Mesodermal cell (in vitro differentiated cells): ENCODE measurements at regions not wholly inside any gene's neighbourhood (a gene's known extent, or its start where the extent isn't known, plus 50 kb on each side); places are given as distances from the start of the nearest gene placed in this dataset.
"Not testable (repeated sequence)": the region's sequence is repeated elsewhere in the genome, so short reads cannot be mapped to it uniquely, and the experiment has no call there.

Experiments
- H3K27ac ChIP-seq: 2 replicates; pipeline ENCODE4 v1.7.0; 2013; ENCODE audit warnings: mild to moderate bottlenecking, low read depth, low read length, moderate library complexity; ENCODE audit not compliant: severe bottlenecking
- H3K36me3 ChIP-seq: 2 replicates; pipeline ENCODE4 v1.7.1; 2013; ENCODE audit warnings: mild to moderate bottlenecking, low read length, moderate library complexity; ENCODE audit not compliant: control insufficient read depth, insufficient read depth
- H3K4me1 ChIP-seq: one replicate; pipeline ENCODE4 v1.7.1; 2013; ENCODE audit warnings: mild to moderate bottlenecking, low read length; ENCODE audit not compliant: insufficient read depth, control insufficient read depth, poor library complexity, severe bottlenecking
- H3K4me3 ChIP-seq: 2 replicates; pipeline ENCODE4 v1.7.0; 2013; ENCODE audit warnings: low read length, control low read depth, mild to moderate bottlenecking; ENCODE audit not compliant: insufficient read depth, poor library complexity, severe bottlenecking; ENCODE audit errors: extremely low read depth
- H3K9me3 ChIP-seq: 2 replicates; pipeline ENCODE4 v1.7.1; 2013; ENCODE audit warnings: mild to moderate bottlenecking, low read length, moderate library complexity; ENCODE audit not compliant: control insufficient read depth
- WGBS, 2 experiments: methylation state at CpG; one replicate each; pipeline ENCODE4 v1.1.5; 2013; ENCODE audit warnings: missing lambda C conversion rate in 2 of 2; ENCODE audit not compliant: insufficient coverage in 2 of 2; 5-methylcytosine and 5-hydroxymethylcytosine counted together

GRCh38 chr1:146710838-146711521, 227.1 kb upstream of the NBPF12 start:
- H3K27ac ChIP-seq, H3K36me3 ChIP-seq, H3K4me1 ChIP-seq, H3K9me3 ChIP-seq, H3K4me3 ChIP-seq: not testable (repeated sequence)
- WGBS, 2 experiments: 100% methylated on average over 1 of the region's 5 CpGs; no CpG with 5 or more reads in 1 of the 2 experiments

DNA sequence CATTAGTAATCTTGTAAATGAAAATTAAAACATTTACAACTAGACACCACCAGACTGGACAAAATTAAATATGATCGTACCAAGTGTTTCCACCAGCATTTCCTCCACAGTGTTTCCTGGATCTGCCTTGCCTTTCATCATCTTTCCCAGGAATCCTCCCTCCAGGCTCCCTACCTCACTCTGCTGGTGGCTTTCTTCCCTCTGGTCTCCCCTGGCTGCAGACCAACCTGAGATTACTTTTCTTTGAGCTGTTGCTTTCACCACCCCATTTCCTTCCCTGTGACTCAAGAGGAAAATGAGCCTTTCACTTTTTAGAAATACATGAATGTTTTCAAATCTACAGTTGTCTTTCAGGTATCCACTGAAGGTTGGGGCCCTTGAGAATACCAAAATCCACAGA, 228.8 kb upstream of the NBPF12 start:
- H3K4me1 ChIP-seq, H3K4me3 ChIP-seq, H3K27ac ChIP-seq, H3K36me3 ChIP-seq, H3K9me3 ChIP-seq: not testable (repeated sequence)
- no CpG with 5 or more reads among the region's 1 CpG for WGBS, 2 experiments

GRCh38 chr1:146704162-146704724, 233.9 kb upstream of the NBPF12 start:
- not testable (repeated sequence) for H3K4me1 ChIP-seq, H3K9me3 ChIP-seq, H3K27ac ChIP-seq, H3K4me3 ChIP-seq, H3K36me3 ChIP-seq
- no CpG with 5 or more reads among the region's 2 CpGs for WGBS, 2 experiments

DNA sequence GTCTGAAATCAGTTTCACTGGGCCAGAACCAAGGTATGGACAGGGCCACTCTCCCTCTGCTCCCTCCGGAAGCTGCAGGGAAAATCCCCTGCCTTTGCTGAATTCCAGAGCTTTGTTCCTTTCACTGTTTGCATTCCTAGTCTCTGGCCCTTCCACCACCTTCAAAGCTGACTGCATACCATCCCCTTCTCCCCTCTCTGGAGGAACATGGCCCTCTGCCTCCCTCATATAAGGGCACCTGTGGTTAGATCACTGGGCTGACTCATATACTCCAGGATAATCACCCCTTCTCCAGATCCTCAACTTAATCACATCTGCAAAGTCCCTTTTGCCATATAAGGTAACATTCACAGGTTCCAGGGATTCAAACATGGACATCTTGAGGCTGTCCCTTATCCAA, 236.8 kb upstream of the NBPF12 start:
- no CpG with 5 or more reads among the region's 1 CpG for WGBS, 2 experiments

GRCh38 chr1:146695388-146695787, 242.7 kb upstream of the NBPF12 start:
- not testable (repeated sequence) for H3K4me3 ChIP-seq, H3K4me1 ChIP-seq, H3K36me3 ChIP-seq, H3K27ac ChIP-seq, H3K9me3 ChIP-seq
- WGBS, 2 experiments: no CpG with 5 or more reads among the region's 10 CpGs

More for the DNA sequence above, 236.8 kb upstream of the NBPF12 start:
- H3K27ac ChIP-seq, H3K4me3 ChIP-seq, H3K4me1 ChIP-seq, H3K36me3 ChIP-seq, H3K9me3 ChIP-seq: not testable (repeated sequence)

DNA sequence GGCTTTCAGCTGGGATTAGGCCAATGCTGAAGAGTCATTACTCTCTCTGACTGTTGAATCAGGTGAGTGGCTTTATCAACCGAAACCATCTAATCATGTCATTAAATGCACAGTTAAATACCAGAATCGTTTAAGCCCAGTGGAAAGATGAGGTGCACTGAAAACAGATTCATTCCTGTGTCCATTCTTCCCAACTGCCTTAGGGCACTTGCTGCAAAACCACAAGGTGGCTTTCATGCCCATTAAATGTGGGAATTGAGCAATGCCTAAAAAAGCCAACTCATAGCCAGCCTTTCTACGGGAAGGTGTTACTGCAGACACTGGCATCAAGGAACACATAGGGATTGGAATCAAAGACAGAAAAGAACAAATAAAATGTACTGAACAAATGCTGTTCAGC, 246.3 kb upstream of the NBPF12 start:
- not testable (repeated sequence) for H3K9me3 ChIP-seq, H3K36me3 ChIP-seq, H3K27ac ChIP-seq, H3K4me3 ChIP-seq, H3K4me1 ChIP-seq
- WGBS, 2 experiments: no CpG with 5 or more reads among the region's 3 CpGs

DNA sequence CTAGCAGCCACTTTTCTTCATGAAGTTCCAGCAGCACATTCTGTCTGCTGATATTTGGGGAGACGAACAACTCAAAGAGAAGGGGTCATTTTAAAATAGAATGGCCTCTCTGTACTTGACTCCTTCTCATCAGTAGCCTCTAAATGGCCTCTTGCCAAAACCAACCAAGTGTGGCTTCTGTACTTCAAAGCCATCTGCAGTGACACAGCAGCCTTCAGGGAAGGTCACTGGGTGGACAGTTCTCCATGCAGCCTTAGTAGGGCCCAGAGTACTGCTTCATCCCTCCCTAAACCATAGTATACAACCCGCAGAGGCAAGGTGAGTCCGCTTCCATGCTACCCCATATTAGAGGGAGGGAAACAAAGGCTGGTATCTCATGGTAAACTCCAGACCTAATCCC, 249.2 kb upstream of the NBPF12 start:
- WGBS, 2 experiments: no CpG with 5 or more reads among the region's 3 CpGs
- H3K4me3 ChIP-seq, H3K27ac ChIP-seq, H3K9me3 ChIP-seq, H3K36me3 ChIP-seq, H3K4me1 ChIP-seq: not testable (repeated sequence)

- WGBS, 2 experiments: no CpG with 5 or more reads among the region's 4 CpGs
Observed at GRCh38 chr1:146686777-146687366, 251.3 kb upstream of the NBPF12 start.

DNA sequence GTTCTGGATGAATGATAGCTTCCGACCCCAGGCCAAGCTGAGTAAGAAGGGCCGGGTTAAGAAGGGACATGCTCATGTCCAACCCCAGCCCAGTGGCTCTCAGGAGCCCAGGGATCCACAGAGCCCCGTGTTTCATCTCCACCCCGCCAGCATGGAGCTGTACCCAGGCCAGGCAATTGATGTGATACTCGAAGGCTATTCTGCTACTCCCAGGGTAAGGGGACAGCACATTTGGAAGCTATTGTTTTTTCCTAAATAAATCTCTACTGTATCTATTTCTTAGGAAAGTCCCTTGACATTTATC, 255.0 kb upstream of the NBPF12 start:
- WGBS, 2 experiments: no CpG with 5 or more reads among the region's 5 CpGs
- H3K9me3 ChIP-seq, H3K36me3 ChIP-seq, H3K4me3 ChIP-seq, H3K27ac ChIP-seq, H3K4me1 ChIP-seq: not testable (repeated sequence)

More at GRCh38 chr1:146686777-146687366, 251.3 kb upstream of the NBPF12 start:
- not testable (repeated sequence) for H3K36me3 ChIP-seq, H3K4me3 ChIP-seq, H3K27ac ChIP-seq, H3K4me1 ChIP-seq, H3K9me3 ChIP-seq

DNA sequence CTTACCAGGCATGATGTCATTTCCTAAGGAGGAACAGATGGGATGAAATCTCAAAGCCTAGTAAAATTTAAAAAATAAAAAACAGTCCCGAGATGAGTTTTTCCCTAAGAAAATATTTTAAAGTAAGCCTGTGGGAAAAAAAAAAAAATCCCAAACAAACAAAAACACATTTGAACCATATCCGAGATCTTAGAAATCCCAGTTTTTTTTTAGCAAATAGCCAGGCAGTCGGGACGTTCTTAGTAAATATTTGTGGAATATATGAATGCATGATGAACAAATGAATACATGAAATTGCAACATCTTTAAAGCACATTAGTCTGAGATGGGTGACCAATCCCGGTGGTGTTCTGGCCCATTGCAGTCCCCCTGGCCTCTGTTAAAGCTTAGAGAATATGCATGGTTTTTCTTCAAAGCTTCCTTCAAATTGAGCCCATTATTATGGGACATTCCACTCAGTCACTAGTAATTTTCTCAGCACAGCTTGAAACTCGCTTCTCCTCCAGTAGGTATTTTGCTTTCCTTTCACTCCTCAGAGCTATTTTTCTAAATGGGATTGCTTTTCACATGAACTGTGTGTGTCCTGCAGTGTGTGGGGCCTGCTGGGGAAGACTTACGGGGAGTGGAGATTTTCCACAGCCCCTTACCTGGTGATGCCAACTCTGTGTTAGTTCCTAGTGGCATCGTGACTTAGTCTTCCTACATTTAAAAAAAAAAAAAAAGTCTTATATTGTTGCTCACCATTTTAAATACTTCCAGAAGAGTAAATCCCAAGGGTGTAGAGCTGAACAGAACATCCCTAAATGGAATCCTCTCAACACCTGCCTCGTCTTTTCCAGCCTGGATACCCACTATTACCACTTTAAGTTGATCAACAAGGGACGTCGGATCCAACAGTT, 255.6 kb upstream of the NBPF12 start:
- not testable (repeated sequence) for H3K27ac ChIP-seq, H3K4me1 ChIP-seq, H3K9me3 ChIP-seq, H3K4me3 ChIP-seq, H3K36me3 ChIP-seq
- WGBS, 2 experiments: no CpG with 5 or more reads among the region's 11 CpGs
